ENCODE measurements at regions not wholly inside any gene's neighbourhood (a gene's known extent, or its start where the extent isn't known, plus 50 kb on each side); places are given as distances from the start of the nearest gene placed in this dataset.

DNA sequence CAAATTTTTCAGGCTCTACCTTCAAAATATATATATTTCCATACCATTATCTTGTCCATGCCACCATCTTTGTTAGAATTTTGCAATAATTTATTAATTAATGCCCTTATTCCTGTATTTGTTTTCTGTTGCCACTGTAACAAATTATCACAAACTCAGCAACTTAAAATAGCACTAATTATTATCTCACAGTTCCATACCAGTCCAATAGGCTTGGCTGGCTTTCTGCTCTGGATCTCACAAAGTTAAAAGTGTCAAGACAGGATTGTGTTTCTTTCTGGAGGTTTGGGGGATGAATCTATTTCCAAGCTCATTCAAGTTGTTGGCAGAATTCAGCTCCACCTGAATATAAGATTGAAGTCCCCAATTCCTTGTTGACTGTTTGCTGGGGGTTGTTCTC, 58.6 kb upstream of the SLC38A4 start:
- intact Hi-C loops (cut with DNase I; ENCODE audit: low total_unique reads) = no loop called here
- no peak overlapping the region for H3K4me3 ChIP-seq (ENCODE audit: low read depth, poor library complexity, severe bottlenecking)
- no peak for DNase-seq (ENCODE audit: low spot score in 2 of 2)
- TF ChIP-seq, protein P1, sequence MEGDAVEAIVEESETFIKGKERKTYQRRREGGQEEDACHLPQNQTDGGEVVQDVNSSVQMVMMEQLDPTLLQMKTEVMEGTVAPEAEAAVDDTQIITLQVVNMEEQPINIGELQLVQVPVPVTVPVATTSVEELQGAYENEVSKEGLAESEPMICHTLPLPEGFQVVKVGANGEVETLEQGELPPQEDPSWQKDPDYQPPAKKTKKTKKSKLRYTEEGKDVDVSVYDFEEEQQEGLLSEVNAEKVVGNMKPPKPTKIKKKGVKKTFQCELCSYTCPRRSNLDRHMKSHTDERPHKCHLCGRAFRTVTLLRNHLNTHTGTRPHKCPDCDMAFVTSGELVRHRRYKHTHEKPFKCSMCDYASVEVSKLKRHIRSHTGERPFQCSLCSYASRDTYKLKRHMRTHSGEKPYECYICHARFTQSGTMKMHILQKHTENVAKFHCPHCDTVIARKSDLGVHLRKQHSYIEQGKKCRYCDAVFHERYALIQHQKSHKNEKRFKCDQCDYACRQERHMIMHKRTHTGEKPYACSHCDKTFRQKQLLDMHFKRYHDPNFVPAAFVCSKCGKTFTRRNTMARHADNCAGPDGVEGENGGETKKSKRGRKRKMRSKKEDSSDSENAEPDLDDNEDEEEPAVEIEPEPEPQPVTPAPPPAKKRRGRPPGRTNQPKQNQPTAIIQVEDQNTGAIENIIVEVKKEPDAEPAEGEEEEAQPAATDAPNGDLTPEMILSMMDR (IDR thresholded peaks at IDR 0.05) = no peak
- TF ChIP-seq POLR2A (IDR thresholded peaks at IDR 0.05) = no peak

DNA sequence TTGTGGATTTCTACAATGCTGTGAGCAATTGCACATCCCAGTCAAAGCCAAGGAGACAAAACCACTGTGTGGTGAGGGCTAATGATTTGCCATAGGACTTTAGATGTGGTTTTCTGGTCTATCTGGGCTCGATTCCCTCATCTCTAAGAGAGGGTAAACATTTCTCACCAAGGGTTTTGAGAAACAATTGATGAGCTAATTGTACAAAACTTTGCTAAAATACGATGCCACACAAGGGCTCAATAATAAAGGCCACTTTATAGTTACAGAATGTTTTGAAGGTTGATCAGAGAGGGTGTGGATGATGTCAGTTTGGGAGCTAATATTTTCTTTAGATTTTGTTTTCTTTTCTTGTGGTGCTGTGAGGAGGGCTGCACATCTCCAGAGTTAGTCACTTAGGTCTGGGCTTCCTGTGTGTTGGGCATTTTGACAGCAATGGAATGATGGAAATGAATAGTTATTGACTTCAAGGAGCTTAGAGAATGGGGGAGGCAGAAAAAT, 60.8 kb upstream of the SLC38A4 start:
- DNase-seq (ENCODE audit: low spot score in 2 of 2) = no peak
- no peak overlapping the region for H3K4me3 ChIP-seq (ENCODE audit: low read depth, poor library complexity, severe bottlenecking)
- intact Hi-C loops (cut with DNase I; ENCODE audit: low total_unique reads) = no loop called here
- 57 to 68% methylated on average over 2 of the region's 2 CpGs for WGBS, 2 donors
- TF ChIP-seq, protein P1 (IDR thresholded peaks at IDR 0.05) = no peak
- TF ChIP-seq POLR2A (IDR thresholded peaks at IDR 0.05) = no peak

DNA sequence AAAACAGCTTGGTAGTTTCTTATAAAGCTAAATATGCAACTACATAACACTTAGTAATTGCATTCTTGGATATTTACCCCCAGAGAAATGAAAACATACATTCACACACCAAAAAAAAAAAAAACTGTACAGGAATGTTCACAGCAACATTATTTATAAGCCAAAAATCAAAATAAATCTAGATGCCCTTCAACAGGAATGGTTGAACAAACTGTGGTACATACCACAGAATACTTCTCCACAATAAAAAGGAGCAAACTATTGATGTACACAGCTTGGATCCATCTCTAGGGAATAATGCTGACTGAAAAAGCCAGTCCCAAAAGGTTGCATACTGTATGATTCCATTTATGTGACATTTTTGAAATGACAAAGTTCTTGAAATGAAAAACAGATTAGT, 62.1 kb upstream of the SLC38A4 start:
- intact Hi-C loops (cut with DNase I; ENCODE audit: low total_unique reads) = no loop called here
- no peak for DNase-seq (ENCODE audit: low spot score in 2 of 2)
- no peak for TF ChIP-seq POLR2A (IDR thresholded peaks at IDR 0.05)
- TF ChIP-seq, protein P1 (IDR thresholded peaks at IDR 0.05) = no peak
- no peak overlapping the region for H3K4me3 ChIP-seq (ENCODE audit: low read depth, poor library complexity, severe bottlenecking)

DNA sequence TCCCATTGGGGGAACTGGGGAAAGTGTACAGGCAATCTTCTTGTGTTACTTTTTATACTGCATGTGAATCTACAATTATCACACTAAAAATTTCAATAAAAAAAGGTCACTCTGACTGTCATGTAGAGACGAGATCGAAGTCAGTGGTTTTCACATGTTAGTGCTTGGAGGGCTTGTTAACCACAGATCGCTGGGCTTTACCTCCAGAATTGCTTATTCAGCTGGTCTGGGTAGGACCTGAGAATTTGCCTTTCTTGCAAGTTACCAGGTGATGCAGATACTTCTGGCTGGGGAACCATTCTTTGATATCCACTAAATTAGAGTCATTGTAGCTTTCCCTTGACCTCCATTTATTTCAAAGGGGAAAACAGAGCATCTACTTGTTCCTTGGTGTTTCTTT, 62.8 kb upstream of the SLC38A4 start:
- 89 to 91% methylated on average over 3 of the region's 3 CpGs for WGBS, 2 donors
- intact Hi-C loops (cut with DNase I; ENCODE audit: low total_unique reads) = no loop called here

DNA sequence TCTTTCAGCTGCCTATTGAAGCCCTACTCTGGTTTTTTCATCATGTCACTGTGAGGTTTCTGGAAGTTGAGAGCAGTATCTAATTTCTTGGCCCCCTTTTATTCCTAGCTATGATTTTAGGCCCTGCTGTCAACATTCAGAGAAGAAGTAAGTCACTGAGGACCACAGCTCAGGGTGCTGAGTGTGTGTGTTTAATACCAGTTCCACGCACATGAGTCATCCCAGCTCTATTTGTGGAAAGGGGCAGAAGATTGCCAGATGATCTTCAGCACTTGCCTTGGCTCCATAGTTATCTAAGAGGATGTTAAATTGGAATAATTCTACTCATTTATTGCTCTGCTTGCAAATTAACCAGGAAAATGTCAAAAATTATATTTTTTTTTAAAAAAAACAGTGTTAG, 65.5 kb upstream of the SLC38A4 start:
- DNase-seq (ENCODE audit: low spot score in 2 of 2) = no peak
- 64 to 65% methylated on average over 1 of the region's 1 CpG for WGBS, 2 donors
- no peak overlapping the region for H3K4me3 ChIP-seq (ENCODE audit: low read depth, poor library complexity, severe bottlenecking)
- no peak for TF ChIP-seq POLR2A (IDR thresholded peaks at IDR 0.05)
- TF ChIP-seq, protein P1 (IDR thresholded peaks at IDR 0.05) = no peak
- intact Hi-C loops (cut with DNase I; ENCODE audit: low total_unique reads) = no loop called here

More for the DNA sequence above, 62.8 kb upstream of the SLC38A4 start:
- no peak for TF ChIP-seq POLR2A (IDR thresholded peaks at IDR 0.05)
- TF ChIP-seq, protein P1 (IDR thresholded peaks at IDR 0.05) = no peak
- DNase-seq (ENCODE audit: low spot score in 2 of 2) = no peak
- no peak overlapping the region for H3K4me3 ChIP-seq (ENCODE audit: low read depth, poor library complexity, severe bottlenecking)

DNA sequence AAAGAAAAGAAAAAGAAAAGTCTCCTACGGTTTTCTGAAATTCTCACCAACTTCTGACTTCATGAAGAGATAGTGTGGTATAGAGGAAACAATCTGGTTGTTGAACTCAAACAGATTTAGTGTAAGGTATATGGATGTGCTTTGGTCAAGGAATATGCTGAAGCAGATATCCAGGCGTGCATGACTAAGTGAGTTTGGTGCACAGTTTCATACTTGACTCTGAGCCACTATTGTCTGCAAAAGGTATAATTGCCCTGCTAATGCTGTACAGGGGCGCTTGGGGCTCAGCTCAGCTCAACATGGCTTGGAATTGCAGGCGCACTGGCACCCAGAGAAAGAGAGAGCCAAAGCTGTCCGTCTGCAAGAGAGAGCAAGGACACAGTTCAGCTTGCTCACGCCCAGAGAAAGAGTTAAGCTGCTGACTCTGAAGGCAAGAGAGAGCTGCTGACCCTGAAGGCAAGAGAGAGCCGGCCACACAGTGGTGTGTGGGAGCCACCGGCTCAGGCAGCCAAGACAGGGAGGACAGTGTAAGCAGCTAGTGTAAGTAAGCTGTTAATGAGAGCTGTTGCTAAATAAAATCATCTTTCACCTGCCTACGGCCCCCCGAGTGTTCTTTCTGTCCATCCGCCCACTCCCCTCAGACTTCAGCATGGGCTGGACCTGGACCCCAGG, 66.4 kb upstream of the SLC38A4 start:
- 80 to 81% methylated on average over 11 of the region's 11 CpGs for WGBS, 2 donors
- H3K4me3 ChIP-seq (ENCODE audit: low read depth, poor library complexity, severe bottlenecking) = no peak overlapping the region
- TF ChIP-seq, protein P1 (IDR thresholded peaks at IDR 0.05) = no peak
- TF ChIP-seq POLR2A (IDR thresholded peaks at IDR 0.05) = no peak
- DNase-seq (ENCODE audit: low spot score in 2 of 2) = no peak
- intact Hi-C loops (cut with DNase I; ENCODE audit: low total_unique reads) = no loop called here
